ENCODE measurements at regions not wholly inside any gene's neighbourhood (a gene's known extent, or its start where the extent isn't known, plus 50 kb on each side); places are given as distances from the start of the nearest gene placed in this dataset.

DNA sequence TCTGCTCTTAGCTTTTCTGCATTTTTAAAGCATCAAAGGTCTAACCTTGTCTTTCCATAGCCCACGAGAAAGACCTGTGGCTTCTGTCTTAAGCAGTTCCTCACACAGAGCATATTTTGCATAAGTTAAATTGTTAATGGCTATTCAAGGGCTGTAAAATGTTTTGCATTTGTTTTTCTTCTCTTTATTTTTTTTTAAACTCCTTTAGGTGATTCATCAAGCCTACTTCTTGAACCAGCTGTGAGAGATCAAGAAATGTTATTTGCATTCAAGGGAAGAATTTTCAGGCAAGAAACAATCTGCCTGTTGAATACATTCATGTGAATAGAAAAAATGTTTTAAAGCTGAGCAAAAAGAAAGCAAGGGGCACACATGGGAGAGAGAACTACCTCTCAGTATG is 423.8 kb upstream of the FRG1 start:
- POLR2A ChIA-PET = no interaction called here
- TF ChIP-seq ZNF24 (tag by site-specific recombination; IDR thresholded peaks at IDR 0.05) (no peak), ZNF791 (tag by site-specific recombination; IDR thresholded peaks at IDR 0.05) (no peak), EGR2 (tag by site-specific recombination; IDR thresholded peaks at IDR 0.05; ENCODE audit: low read depth) (no peak), ZNF501 (tag by site-specific recombination; IDR thresholded peaks at IDR 0.05) (no peak), ZNF274 (IDR thresholded peaks at IDR 0.05; ENCODE audit: low read length) (no peak), ZNF274 (tag by site-specific recombination; IDR thresholded peaks at IDR 0.05; ENCODE audit: borderline replicate concordance) (no peak), BCL11A (tag by site-specific recombination; IDR thresholded peaks at IDR 0.05; ENCODE audit: low read depth) (no peak), ZNF404 (tag by site-specific recombination; IDR thresholded peaks at IDR 0.05) (no peak), ZNF549 (tag by site-specific recombination; IDR thresholded peaks at IDR 0.05) (no peak), ZNF335 (tag by site-specific recombination; conservative IDR thresholded peaks at IDR 0.05) (no peak)
- TF ChIP-seq, protein P1, sequence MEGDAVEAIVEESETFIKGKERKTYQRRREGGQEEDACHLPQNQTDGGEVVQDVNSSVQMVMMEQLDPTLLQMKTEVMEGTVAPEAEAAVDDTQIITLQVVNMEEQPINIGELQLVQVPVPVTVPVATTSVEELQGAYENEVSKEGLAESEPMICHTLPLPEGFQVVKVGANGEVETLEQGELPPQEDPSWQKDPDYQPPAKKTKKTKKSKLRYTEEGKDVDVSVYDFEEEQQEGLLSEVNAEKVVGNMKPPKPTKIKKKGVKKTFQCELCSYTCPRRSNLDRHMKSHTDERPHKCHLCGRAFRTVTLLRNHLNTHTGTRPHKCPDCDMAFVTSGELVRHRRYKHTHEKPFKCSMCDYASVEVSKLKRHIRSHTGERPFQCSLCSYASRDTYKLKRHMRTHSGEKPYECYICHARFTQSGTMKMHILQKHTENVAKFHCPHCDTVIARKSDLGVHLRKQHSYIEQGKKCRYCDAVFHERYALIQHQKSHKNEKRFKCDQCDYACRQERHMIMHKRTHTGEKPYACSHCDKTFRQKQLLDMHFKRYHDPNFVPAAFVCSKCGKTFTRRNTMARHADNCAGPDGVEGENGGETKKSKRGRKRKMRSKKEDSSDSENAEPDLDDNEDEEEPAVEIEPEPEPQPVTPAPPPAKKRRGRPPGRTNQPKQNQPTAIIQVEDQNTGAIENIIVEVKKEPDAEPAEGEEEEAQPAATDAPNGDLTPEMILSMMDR (tag by site-specific recombination; IDR thresholded peaks at IDR 0.05) = no peak

GRCh38 chr4:189519186-189519585 is 421.5 kb upstream of the FRG1 start:
- no peaks in the 10 kb centered on the region for H3K4me1 ChIP-seq (ENCODE audit: control insufficient read depth, insufficient read depth, low read length)
- no peaks in the 10 kb centered on the region for H3K36me3 ChIP-seq (ENCODE audit: control insufficient read depth in 2 of 2, insufficient read depth in 1 of 2, low read length in 2 of 2)
- CTCF ChIA-PET = no interaction called here
- POLR2A ChIA-PET = no interaction called here
- H3K4me3 ChIP-seq (ENCODE audit: low read depth, low read length) = no peak overlapping the region
- H3K9me3 ChIP-seq (ENCODE audit: control insufficient read depth, insufficient read depth, low read depth, low read length) = no peaks in the 10 kb centered on the region
- TF ChIP-seq ZNF530 (tag by site-specific recombination; IDR thresholded peaks at IDR 0.05; ENCODE audit: low read depth) (no peak), REST (tag by site-specific recombination; IDR thresholded peaks at IDR 0.05) (no peak), MEIS1 (CRISPR knock-in tag; IDR thresholded peaks at IDR 0.05; ENCODE audit: borderline replicate concordance) (no peak), ZNF426 (tag by site-specific recombination; IDR thresholded peaks at IDR 0.05) (no peak), ZNF555 (tag by site-specific recombination; conservative IDR thresholded peaks at IDR 0.05) (no peak), ZNF48 (tag by site-specific recombination; IDR thresholded peaks at IDR 0.05) (no peak), ZNF10 (tag by site-specific recombination; IDR thresholded peaks at IDR 0.05) (no peak), BCL11B (tag by site-specific recombination; IDR thresholded peaks at IDR 0.05; ENCODE audit: low read depth) (no peak)
- TF ChIP-seq, protein P2, sequence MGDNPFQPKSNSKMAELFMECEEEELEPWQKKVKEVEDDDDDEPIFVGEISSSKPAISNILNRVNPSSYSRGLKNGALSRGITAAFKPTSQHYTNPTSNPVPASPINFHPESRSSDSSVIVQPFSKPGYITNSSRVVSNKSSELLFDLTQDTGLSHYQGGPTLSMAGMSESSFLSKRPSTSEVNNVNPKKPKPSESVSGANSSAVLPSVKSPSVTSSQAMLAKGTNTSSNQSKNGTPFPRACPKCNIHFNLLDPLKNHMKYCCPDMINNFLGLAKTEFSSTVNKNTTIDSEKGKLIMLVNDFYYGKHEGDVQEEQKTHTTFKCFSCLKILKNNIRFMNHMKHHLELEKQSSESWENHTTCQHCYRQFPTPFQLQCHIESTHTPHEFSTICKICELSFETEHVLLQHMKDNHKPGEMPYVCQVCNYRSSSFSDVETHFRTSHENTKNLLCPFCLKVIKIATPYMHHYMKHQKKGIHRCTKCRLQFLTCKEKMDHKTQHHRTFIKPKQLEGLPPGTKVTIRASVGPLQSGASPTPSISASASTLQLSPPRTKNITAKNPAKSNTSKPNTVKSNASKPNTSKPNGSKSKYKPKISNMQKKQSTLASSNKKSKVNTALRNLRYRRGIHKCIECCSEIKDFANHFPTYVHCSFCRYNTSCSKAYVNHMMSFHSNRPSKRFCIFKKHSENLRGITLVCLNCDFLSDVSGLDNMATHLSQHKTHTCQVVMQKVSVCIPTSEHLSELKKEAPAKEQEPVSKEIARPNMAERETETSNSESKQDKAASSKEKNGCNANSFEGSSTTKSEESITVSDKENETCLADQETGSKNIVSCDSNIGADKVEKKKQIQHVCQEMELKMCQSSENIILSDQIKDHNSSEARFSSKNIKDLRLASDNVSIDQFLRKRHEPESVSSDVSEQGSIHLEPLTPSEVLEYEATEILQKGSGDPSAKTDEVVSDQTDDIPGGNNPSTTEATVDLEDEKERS (tag by site-specific recombination; IDR thresholded peaks at IDR 0.05) = no peak
- H3K27ac ChIP-seq (ENCODE audit: extremely low read depth, low read depth, low read length) = no peak overlapping the region

More for the DNA sequence above, 423.8 kb upstream of the FRG1 start:
- Histone ChIP-seq H3K36me3 (ENCODE audit: control insufficient read depth in 2 of 2, insufficient read depth in 1 of 2, low read length in 2 of 2) (no peaks in the 10 kb centered on the region), H3K4me1 (ENCODE audit: control insufficient read depth, insufficient read depth, low read length) (no peaks in the 10 kb centered on the region), H3K9me3 (ENCODE audit: control insufficient read depth, insufficient read depth, low read depth, low read length) (no peaks in the 10 kb centered on the region), H3K4me3 (ENCODE audit: low read depth, low read length) (no peak overlapping the region), H3K27ac (ENCODE audit: extremely low read depth, low read depth, low read length) (no peak overlapping the region)
- CTCF ChIA-PET = no interaction called here
